Suprapubic skin (tissue), 4 donors: ENCODE measurements at regions not wholly inside any gene's neighbourhood (a gene's known extent, or its start where the extent isn't known, plus 50 kb on each side); places are given as distances from the start of the nearest gene placed in this dataset.

Source experiments
- EP300 ChIP-seq: sonication (generic); formaldehyde crosslinking; IDR thresholded peaks from one replicate; pipeline ENCODE4 v1.6.1; 2017; ENCODE audit warnings: antibody characterized with exemption
- POLR2A ChIP-seq, 2 donors: fragments of 450-650 bp; IDR thresholded peaks; one replicate each; pipeline ENCODE4 v1.6.1; 2017; ENCODE audit warnings: antibody characterized with exemption in 2 of 2, mild to moderate bottlenecking in 2 of 2, moderate library complexity in 2 of 2
- POLR2AphosphoS5 ChIP-seq, 3 donors: sonication (generic); formaldehyde crosslinking; IDR thresholded peaks; one replicate each; pipeline ENCODE4 v1.6.1; 2017; ENCODE audit warnings: antibody characterized with exemption in 3 of 3
- TF ChIP-seq, protein P1 (sequence below), 2 donors: fragments of 200-600 bp in 1 of 2; fragments of 450-650 bp in 1 of 2; sonication (generic) in 1 of 2; IDR thresholded peaks; one replicate each; pipeline ENCODE4 v1.5.1; 2016 to 2019; ENCODE audit warnings: antibody characterized with exemption in 2 of 2, mild to moderate bottlenecking in 1 of 2, moderate library complexity in 1 of 2

- TF ChIP-seq, protein P1, sequence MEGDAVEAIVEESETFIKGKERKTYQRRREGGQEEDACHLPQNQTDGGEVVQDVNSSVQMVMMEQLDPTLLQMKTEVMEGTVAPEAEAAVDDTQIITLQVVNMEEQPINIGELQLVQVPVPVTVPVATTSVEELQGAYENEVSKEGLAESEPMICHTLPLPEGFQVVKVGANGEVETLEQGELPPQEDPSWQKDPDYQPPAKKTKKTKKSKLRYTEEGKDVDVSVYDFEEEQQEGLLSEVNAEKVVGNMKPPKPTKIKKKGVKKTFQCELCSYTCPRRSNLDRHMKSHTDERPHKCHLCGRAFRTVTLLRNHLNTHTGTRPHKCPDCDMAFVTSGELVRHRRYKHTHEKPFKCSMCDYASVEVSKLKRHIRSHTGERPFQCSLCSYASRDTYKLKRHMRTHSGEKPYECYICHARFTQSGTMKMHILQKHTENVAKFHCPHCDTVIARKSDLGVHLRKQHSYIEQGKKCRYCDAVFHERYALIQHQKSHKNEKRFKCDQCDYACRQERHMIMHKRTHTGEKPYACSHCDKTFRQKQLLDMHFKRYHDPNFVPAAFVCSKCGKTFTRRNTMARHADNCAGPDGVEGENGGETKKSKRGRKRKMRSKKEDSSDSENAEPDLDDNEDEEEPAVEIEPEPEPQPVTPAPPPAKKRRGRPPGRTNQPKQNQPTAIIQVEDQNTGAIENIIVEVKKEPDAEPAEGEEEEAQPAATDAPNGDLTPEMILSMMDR (IDR thresholded peaks at IDR 0.05): no peak
- no peak for TF ChIP-seq POLR2A (IDR thresholded peaks at IDR 0.05)
- TF ChIP-seq POLR2AphosphoS5 (IDR thresholded peaks at IDR 0.05): no peak
- TF ChIP-seq EP300: no peak
Measured at GRCh38 chr13:89282241-89282640, 1611.1 kb downstream of the SLITRK5 start.
